IMR-90 (cell line): ENCODE measurements at regions not wholly inside any gene's neighbourhood (a gene's known extent, or its start where the extent isn't known, plus 50 kb on each side); places are given as distances from the start of the nearest gene placed in this dataset.

Experiments
- ATAC-seq: fragments of 200-7000 bp; cut with Tn5 transposase; 2 replicates; pipeline ENCODE4 v1.9.1; 2020; ENCODE audit warnings: low read depth, mild to moderate bottlenecking, moderate library complexity
- BruUV-seq: library from RNA; stranded (reverse); fragments of 400-500 nt; replicated peaks from 2 replicates; lab custom pipeline; 2021; lab: Mats Ljungman, UMichigan
- CTCF ChIA-PET: fragments of 300-600 bp; formaldehyde crosslinking; extraction: SDS; loops from one replicate; lab custom pipeline; 2021; ENCODE audit warnings: antibody characterized with exemption; lab: Yijun Ruan, JAX
- POLR2A ChIA-PET: fragments of 300-600 bp; sonication (Branson Sonifier 250); formaldehyde crosslinking; loops from one replicate; lab custom pipeline; 2022; ENCODE audit warnings: antibody characterized with exemption; ENCODE audit not compliant: unreplicated experiment; lab: Charles Lee
- DNase-seq: peaks from one replicate; pipeline ENCODE4 v3.0.0; 2013
- H2AFZ ChIP-seq: replicated peaks from 2 replicates; pipeline ENCODE3; 2013; ENCODE audit warnings: low read length, mild to moderate bottlenecking; ENCODE audit not compliant: poor library complexity
- H2AK5ac ChIP-seq: 2 replicates; pipeline ENCODE4 v1.6.1; 2013; ENCODE audit warnings: low read depth, low read length, inconsistent platforms
- H2AK9ac ChIP-seq: replicated peaks from 2 replicates; pipeline ENCODE3; 2013; ENCODE audit warnings: mild to moderate bottlenecking, low read depth, low read length, moderate library complexity; ENCODE audit not compliant: poor library complexity
- H2BK120ac ChIP-seq: 2 replicates; pipeline ENCODE4 v1.6.1; 2013; ENCODE audit warnings: low read depth, low read length, inconsistent platforms
- H2BK15ac ChIP-seq: 3 replicates; pipeline ENCODE4 v1.6.1; 2013; ENCODE audit warnings: low read depth, low read length, inconsistent platforms
- H2BK20ac ChIP-seq: 2 replicates; pipeline ENCODE4 v1.6.1; 2013; ENCODE audit warnings: low read depth, mild to moderate bottlenecking, inconsistent platforms, low read length, moderate library complexity
- H2BK5ac ChIP-seq: 2 replicates; pipeline ENCODE4 v1.6.1; 2013; ENCODE audit warnings: mild to moderate bottlenecking, low read depth, low read length, inconsistent platforms; ENCODE audit not compliant: poor library complexity, severe bottlenecking
- H3K14ac ChIP-seq: replicated peaks from 2 replicates; pipeline ENCODE4 v1.6.1; 2013; ENCODE audit warnings: low read depth, low read length, inconsistent platforms
- H3K18ac ChIP-seq: 2 replicates; pipeline ENCODE4 v1.6.1; 2013; ENCODE audit warnings: low read depth, low read length, control low read depth
- H3K23ac ChIP-seq: 2 replicates; pipeline ENCODE4 v1.6.1; 2013; ENCODE audit warnings: low read depth, low read length, inconsistent platforms
- H3K27ac ChIP-seq: 2 replicates; pipeline ENCODE4 v1.5.1; 2013; ENCODE audit warnings: mild to moderate bottlenecking, control low read depth, low read length; ENCODE audit not compliant: insufficient read depth
- H3K27me3 ChIP-seq: 2 replicates; pipeline ENCODE4 v1.6.1; 2013; ENCODE audit warnings: low read length; ENCODE audit not compliant: control insufficient read depth, insufficient read depth
- H3K36me3 ChIP-seq: 2 replicates; pipeline ENCODE4 v1.6.1; 2013; ENCODE audit warnings: low read length, mixed read lengths; ENCODE audit not compliant: control insufficient read depth, insufficient read depth
- H3K4ac ChIP-seq: 2 replicates; pipeline ENCODE4 v1.6.1; 2013; ENCODE audit warnings: low read depth, low read length, inconsistent platforms
- H3K4me1 ChIP-seq: 2 replicates; pipeline ENCODE4 v1.6.1; 2013; ENCODE audit warnings: low read length, mixed read lengths; ENCODE audit not compliant: control insufficient read depth, insufficient read depth
- H3K4me2 ChIP-seq: 2 replicates; pipeline ENCODE4 v1.6.1; 2013; ENCODE audit warnings: low read depth, mild to moderate bottlenecking, control low read depth, low read length, moderate library complexity
- H3K4me3 ChIP-seq: 2 replicates; pipeline ENCODE4 v1.5.1; 2013; ENCODE audit warnings: low read depth, mild to moderate bottlenecking, control low read depth, low read length, moderate library complexity; ENCODE audit not compliant: insufficient read depth
- H3K56ac ChIP-seq: 2 replicates; pipeline ENCODE4 v1.6.1; 2013; ENCODE audit warnings: low read length, inconsistent platforms; ENCODE audit not compliant: insufficient read depth; ENCODE audit errors: extremely low read depth
- H3K79me1 ChIP-seq, 2 experiments: 2 replicates each; pipeline ENCODE4 v1.6.1; 2013; ENCODE audit warnings: low read length in 2 of 2, inconsistent platforms in 1 of 2, low read depth in 1 of 2
- H3K9ac ChIP-seq: 2 replicates; pipeline ENCODE4 v1.6.1; 2013; ENCODE audit warnings: low read depth, low read length, control low read depth
- H3K9me1 ChIP-seq: 2 replicates; pipeline ENCODE4 v1.6.1; 2013; ENCODE audit warnings: low read length, inconsistent platforms; ENCODE audit not compliant: insufficient read depth
- H3K9me3 ChIP-seq: 2 replicates; pipeline ENCODE4 v1.6.1; 2013; ENCODE audit warnings: low read length; ENCODE audit not compliant: control insufficient read depth, insufficient read depth
- H4K20me1 ChIP-seq: 2 replicates; pipeline ENCODE4 v1.6.1; 2013; ENCODE audit warnings: low read length, inconsistent platforms; ENCODE audit not compliant: insufficient read depth
- H4K5ac ChIP-seq: 2 replicates; pipeline ENCODE4 v1.6.1; 2013; ENCODE audit warnings: mild to moderate bottlenecking, low read depth, low read length, control low read depth
- H4K8ac ChIP-seq, 2 experiments: 2 replicates each; pipeline ENCODE4 v1.6.1; 2013; ENCODE audit warnings: low read depth in 2 of 2, low read length in 2 of 2, control low read depth in 1 of 2, inconsistent platforms in 1 of 2
- H4K91ac ChIP-seq: 2 replicates; pipeline ENCODE4 v1.6.1; 2013; ENCODE audit warnings: low read depth, low read length, inconsistent platforms; ENCODE audit not compliant: insufficient read depth
- BHLHE40 ChIP-seq: fragments of 150-350 bp; IDR thresholded peaks from 2 replicates; pipeline ENCODE4 v1.6.1; 2016; ENCODE audit warnings: mild to moderate bottlenecking, low read depth, low read length
- CEBPB ChIP-seq: IDR thresholded peaks from 2 replicates; pipeline ENCODE4 v1.6.1; 2012; ENCODE audit warnings: low read depth, low read length, improper control_type of control experiment
- CHD1 ChIP-seq: IDR thresholded peaks from 2 replicates; pipeline ENCODE4 v1.6.1; 2012; ENCODE audit warnings: low read depth, low read length, improper control_type of control experiment
- FOS ChIP-seq: fragments of 150-350 bp; IDR thresholded peaks from 2 replicates; pipeline ENCODE4 v1.6.1; 2016; ENCODE audit warnings: low read depth, low read length
- MAFK ChIP-seq: IDR thresholded peaks from 2 replicates; pipeline ENCODE4 v1.6.1; 2012; ENCODE audit warnings: low read depth, low read length, improper control_type of control experiment
- MAZ ChIP-seq: IDR thresholded peaks from 2 replicates; pipeline ENCODE4 v1.6.1; 2012; ENCODE audit warnings: low read depth, mild to moderate bottlenecking, low read length, improper control_type of control experiment, moderate library complexity, borderline replicate concordance
- MXI1 ChIP-seq: IDR thresholded peaks from 2 replicates; pipeline ENCODE4 v1.6.1; 2012; ENCODE audit warnings: low read depth, mild to moderate bottlenecking, low read length, moderate library complexity, borderline replicate concordance
- NFE2L2 ChIP-seq: fragments of 150-350 bp; IDR thresholded peaks from 2 replicates; pipeline ENCODE4 v1.6.1; 2016; ENCODE audit warnings: low read depth, mild to moderate bottlenecking, low read length
- POLR2A ChIP-seq: IDR thresholded peaks from 2 replicates; pipeline ENCODE4 v1.6.1; 2012; ENCODE audit warnings: mild to moderate bottlenecking, low read depth, low read length
- RAD21 ChIP-seq: IDR thresholded peaks from 2 replicates; pipeline ENCODE4 v1.6.1; 2012; ENCODE audit warnings: low read length, improper control_type of control experiment
- RCOR1 ChIP-seq: IDR thresholded peaks from 2 replicates; pipeline ENCODE4 v1.6.1; 2012; ENCODE audit warnings: mild to moderate bottlenecking, low read length, improper control_type of control experiment; ENCODE audit not compliant: insufficient replicate concordance
- RFX5 ChIP-seq: IDR thresholded peaks from 2 replicates; pipeline ENCODE4 v1.8.0; 2012; ENCODE audit warnings: low read depth, mild to moderate bottlenecking, low read length, moderate library complexity
- SMC3 ChIP-seq: fragments of 150-350 bp; IDR thresholded peaks from 2 replicates; pipeline ENCODE4 v1.6.1; 2016; ENCODE audit warnings: low read depth, mild to moderate bottlenecking, antibody characterized with exemption, low read length, moderate library complexity
- WGBS, 2 experiments: methylation state at CpG; one replicate each; pipeline versions ENCODE4 v1.1.5 to v1.1.7; 2013; ENCODE audit warnings: missing lambda C conversion rate in 2 of 2; ENCODE audit not compliant: insufficient read length in 1 of 2; ENCODE audit errors: extremely low coverage in 2 of 2; 5-methylcytosine and 5-hydroxymethylcytosine counted together
- dilution Hi-C: fragments of 300-500 bp; cut with HindIII; formaldehyde crosslinking; loops from one replicate; pipeline ENCODE4 v1.14.3; 2018; ENCODE audit warnings: low sequenced_read_pairs; ENCODE audit not compliant: unreplicated experiment
- in situ Hi-C: fragments of 300-500 bp; cut with MboI; formaldehyde crosslinking; loops from 3 replicates; pipeline ENCODE4 v1.14.3; 2019; ENCODE audit warnings: low sequenced_read_pairs, inconsistent platforms, mixed read lengths
- intact Hi-C: fragments of 100-400 bp; cut with micrococcal nuclease; formaldehyde crosslinking; loops from 2 replicates; pipeline ENCODE4 v1.10.0; 2022
- TF ChIP-seq, protein P1 (sequence below): fragments of 150-350 bp; IDR thresholded peaks from 2 replicates; pipeline ENCODE4 v1.6.1; 2017; ENCODE audit warnings: mild to moderate bottlenecking, antibody characterized with exemption, low read length, low read depth
- TF ChIP-seq, protein P2 (sequence below): fragments of 150-350 bp; IDR thresholded peaks from 2 replicates; pipeline ENCODE4 v1.6.1; 2016; ENCODE audit warnings: low read depth, mild to moderate bottlenecking, low read length, moderate library complexity, borderline replicate concordance
- TF ChIP-seq, protein P3 (sequence below): conservative IDR thresholded peaks from 2 replicates; pipeline ENCODE4 v1.5.1; 2012; ENCODE audit warnings: mild to moderate bottlenecking, low read depth, low read length, improper control_type of control experiment

DNA sequence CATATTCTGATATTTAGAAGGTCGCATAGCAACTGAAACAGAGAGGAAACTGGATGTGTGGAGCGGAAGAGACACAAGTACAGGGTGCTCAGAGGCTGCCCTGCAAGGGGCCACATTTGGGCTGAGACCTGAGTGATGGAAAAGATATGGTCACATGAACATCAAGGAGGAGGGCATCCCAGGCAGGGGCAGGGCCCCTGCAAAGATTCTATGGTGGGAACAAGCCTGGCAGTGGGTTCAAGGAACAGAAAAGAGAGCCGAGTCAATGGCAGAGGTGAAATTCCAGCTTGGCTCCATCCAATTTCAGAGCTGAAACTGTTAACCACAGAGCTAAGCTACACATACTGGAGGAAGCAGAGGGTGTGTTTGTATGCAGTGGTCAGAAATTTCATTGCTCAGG is 227.7 kb downstream of the PRDM2 start:
- no peak overlapping the region for H2AK5ac ChIP-seq
- H2BK20ac ChIP-seq, result no peak overlapping the region
- H2BK15ac ChIP-seq, result no peak overlapping the region
- POLR2A ChIA-PET, result no interaction called here
- CTCF ChIA-PET, result no interaction called here
- 83% methylated on average over 1 of the region's 3 CpGs; no CpG with 5 or more reads in 1 of the 2 experiments for WGBS, 2 experiments
- no peak for ATAC-seq
- no peak overlapping the region for H3K56ac ChIP-seq
- no TSS peak for BruUV-seq
- DNase-seq, result no peak
- TF ChIP-seq CHD1 (no peak), MAFK (no peak), MAZ (no peak), SMC3 (no peak), BHLHE40 (no peak), RAD21 (no peak), RCOR1 (no peak), NFE2L2 (no peak), RFX5 (no peak), FOS (no peak), CEBPB (no peak), MXI1 (no peak), POLR2A (no peak)
- TF ChIP-seq, protein P1, sequence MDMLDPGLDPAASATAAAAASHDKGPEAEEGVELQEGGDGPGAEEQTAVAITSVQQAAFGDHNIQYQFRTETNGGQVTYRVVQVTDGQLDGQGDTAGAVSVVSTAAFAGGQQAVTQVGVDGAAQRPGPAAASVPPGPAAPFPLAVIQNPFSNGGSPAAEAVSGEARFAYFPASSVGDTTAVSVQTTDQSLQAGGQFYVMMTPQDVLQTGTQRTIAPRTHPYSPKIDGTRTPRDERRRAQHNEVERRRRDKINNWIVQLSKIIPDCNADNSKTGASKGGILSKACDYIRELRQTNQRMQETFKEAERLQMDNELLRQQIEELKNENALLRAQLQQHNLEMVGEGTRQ, result no peak
- TF ChIP-seq, protein P2, sequence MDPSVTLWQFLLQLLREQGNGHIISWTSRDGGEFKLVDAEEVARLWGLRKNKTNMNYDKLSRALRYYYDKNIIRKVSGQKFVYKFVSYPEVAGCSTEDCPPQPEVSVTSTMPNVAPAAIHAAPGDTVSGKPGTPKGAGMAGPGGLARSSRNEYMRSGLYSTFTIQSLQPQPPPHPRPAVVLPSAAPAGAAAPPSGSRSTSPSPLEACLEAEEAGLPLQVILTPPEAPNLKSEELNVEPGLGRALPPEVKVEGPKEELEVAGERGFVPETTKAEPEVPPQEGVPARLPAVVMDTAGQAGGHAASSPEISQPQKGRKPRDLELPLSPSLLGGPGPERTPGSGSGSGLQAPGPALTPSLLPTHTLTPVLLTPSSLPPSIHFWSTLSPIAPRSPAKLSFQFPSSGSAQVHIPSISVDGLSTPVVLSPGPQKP, result no peak
- TF ChIP-seq, protein P3, sequence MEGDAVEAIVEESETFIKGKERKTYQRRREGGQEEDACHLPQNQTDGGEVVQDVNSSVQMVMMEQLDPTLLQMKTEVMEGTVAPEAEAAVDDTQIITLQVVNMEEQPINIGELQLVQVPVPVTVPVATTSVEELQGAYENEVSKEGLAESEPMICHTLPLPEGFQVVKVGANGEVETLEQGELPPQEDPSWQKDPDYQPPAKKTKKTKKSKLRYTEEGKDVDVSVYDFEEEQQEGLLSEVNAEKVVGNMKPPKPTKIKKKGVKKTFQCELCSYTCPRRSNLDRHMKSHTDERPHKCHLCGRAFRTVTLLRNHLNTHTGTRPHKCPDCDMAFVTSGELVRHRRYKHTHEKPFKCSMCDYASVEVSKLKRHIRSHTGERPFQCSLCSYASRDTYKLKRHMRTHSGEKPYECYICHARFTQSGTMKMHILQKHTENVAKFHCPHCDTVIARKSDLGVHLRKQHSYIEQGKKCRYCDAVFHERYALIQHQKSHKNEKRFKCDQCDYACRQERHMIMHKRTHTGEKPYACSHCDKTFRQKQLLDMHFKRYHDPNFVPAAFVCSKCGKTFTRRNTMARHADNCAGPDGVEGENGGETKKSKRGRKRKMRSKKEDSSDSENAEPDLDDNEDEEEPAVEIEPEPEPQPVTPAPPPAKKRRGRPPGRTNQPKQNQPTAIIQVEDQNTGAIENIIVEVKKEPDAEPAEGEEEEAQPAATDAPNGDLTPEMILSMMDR, result no peak
- H3K27me3 ChIP-seq, result no peaks in the 10 kb centered on the region
- no peak overlapping the region for H2BK120ac ChIP-seq
- dilution Hi-C loops (no loop called here), in situ Hi-C loops (no loop called here), intact Hi-C loops (no loop called here)
- H3K9me3 ChIP-seq, result peaks cover 18% of the 10 kb centered on the region
- no peak overlapping the region for H3K4me2 ChIP-seq
- no peak overlapping the region for H3K4ac ChIP-seq
- no peaks in the 10 kb centered on the region for H4K20me1 ChIP-seq
- no peak overlapping the region for H3K27ac ChIP-seq
- H3K23ac ChIP-seq, result no peak overlapping the region
- no peak overlapping the region for H3K9ac ChIP-seq
- no peak overlapping the region for H3K18ac ChIP-seq
- no peak overlapping the region for H3K4me3 ChIP-seq
- H3K9me1 ChIP-seq, result no peaks in the 10 kb centered on the region
- H4K8ac ChIP-seq, result no peak overlapping the region
- H2AK9ac ChIP-seq, result no peak overlapping the region
- H2BK5ac ChIP-seq, result no peak overlapping the region
- no peak overlapping the region for H2AFZ ChIP-seq
- H3K4me1 ChIP-seq, result no peaks in the 10 kb centered on the region
- H3K14ac ChIP-seq, result no peak overlapping the region
- H4K91ac ChIP-seq, result no peak overlapping the region
- no peak overlapping the region for H4K5ac ChIP-seq
- H3K79me1 ChIP-seq, result no peaks in the 10 kb centered on the region
- no peaks in the 10 kb centered on the region for H3K36me3 ChIP-seq
